Thymus (tissue), 11 donors: ENCODE measurements at regions not wholly inside any gene's neighbourhood (a gene's known extent, or its start where the extent isn't known, plus 50 kb on each side); places are given as distances from the start of the nearest gene placed in this dataset.
"Not testable (repeated sequence)": the region's sequence is repeated elsewhere in the genome, so short reads cannot be mapped to it uniquely, and the experiment has no call there.

ENCODE experiments used
- DNase-seq, 9 donors: peaks; one replicate each; pipeline ENCODE4 v3.0.0-alpha.2; 2013; ENCODE audit warnings: low spot score in 9 of 9, low read depth in 6 of 9, missing footprints in 1 of 9
- H3K27ac ChIP-seq, 2 donors: one replicate each; pipeline ENCODE4 v1.5.1; 2013; ENCODE audit warnings: control low read depth in 1 of 2, low read depth in 1 of 2, low read length in 1 of 2, mild to moderate bottlenecking in 1 of 2, moderate library complexity in 1 of 2
- H3K27me3 ChIP-seq, 2 donors: one replicate each; pipeline ENCODE4 v1.5.1; 2013; ENCODE audit warnings: low read length in 1 of 2; ENCODE audit not compliant: control insufficient read depth in 2 of 2, insufficient read depth in 1 of 2
- H3K36me3 ChIP-seq, 2 donors: one replicate each; pipeline ENCODE4 v1.5.1; 2013; ENCODE audit warnings: low read length in 1 of 2, mild to moderate bottlenecking in 1 of 2, moderate library complexity in 1 of 2; ENCODE audit not compliant: control insufficient read depth in 2 of 2, insufficient read depth in 2 of 2
- H3K4me1 ChIP-seq, 2 donors: one replicate each; pipeline ENCODE4 v1.5.1; 2013; ENCODE audit warnings: low read length in 2 of 2; ENCODE audit not compliant: control insufficient read depth in 2 of 2, insufficient read depth in 2 of 2
- H3K4me3 ChIP-seq, 2 donors: one replicate each; pipeline ENCODE4 v1.5.1; 2013; ENCODE audit warnings: low read length in 2 of 2, control low read depth in 1 of 2, mild to moderate bottlenecking in 1 of 2
- H3K9me3 ChIP-seq, 2 donors: one replicate each; pipeline ENCODE4 v1.5.1; 2013; ENCODE audit warnings: low read length in 1 of 2, mild to moderate bottlenecking in 1 of 2; ENCODE audit not compliant: control insufficient read depth in 2 of 2, insufficient read depth in 1 of 2
- WGBS: extraction: QIAGEN DNeasy Blood & Tissue Kit; methylation state at CpG from one replicate; pipeline ENCODE4 v1.1.7; 2013; 5-methylcytosine and 5-hydroxymethylcytosine counted together
- donor health status: healthy.

- Histone ChIP-seq H3K4me1 (no peaks in the 10 kb centered on the region), H3K9me3 (no peaks in the 10 kb centered on the region), H3K4me3 (no peak overlapping the region), H3K27ac (no peak overlapping the region), H3K36me3 (no peaks in the 10 kb centered on the region), H3K27me3 (no peaks in the 10 kb centered on the region)
- 97% methylated on average over 4 of the region's 4 CpGs for WGBS
- DNase-seq, result no peak
These were observed 81.2 kb upstream of the NIPBL start for GRCh38 chr5:36795366-36795765.

- H3K4me3 ChIP-seq, result no peak overlapping the region
- no peak for DNase-seq
- H3K36me3 ChIP-seq, result no peaks in the 10 kb centered on the region
- H3K4me1 ChIP-seq, result no peaks in the 10 kb centered on the region
- 81% methylated on average over 3 of the region's 3 CpGs for WGBS
- H3K9me3 ChIP-seq, result no peaks in the 10 kb centered on the region
- no peak overlapping the region for H3K27ac ChIP-seq
- no peaks in the 10 kb centered on the region for H3K27me3 ChIP-seq
These were observed 80.4 kb upstream of the NIPBL start for GRCh38 chr5:36796155-36796554.

- no peak for DNase-seq
- Histone ChIP-seq H3K4me1 (no peaks in the 10 kb centered on the region), H3K9me3 (no peaks in the 10 kb centered on the region), H3K27ac (no peak overlapping the region), H3K36me3 (no peaks in the 10 kb centered on the region), H3K27me3 (no peaks in the 10 kb centered on the region), H3K4me3 (no peak overlapping the region)
These were observed 75.0 kb upstream of the NIPBL start for GRCh38 chr5:36801523-36801922.

- DNase-seq, result no peak
- no peaks in the 10 kb centered on the region for H3K9me3 ChIP-seq
- no peak overlapping the region for H3K27ac ChIP-seq
- H3K4me3 ChIP-seq, result no peak overlapping the region
- no peaks in the 10 kb centered on the region for H3K4me1 ChIP-seq
- 98% methylated on average over 5 of the region's 5 CpGs for WGBS
- no peaks in the 10 kb centered on the region for H3K36me3 ChIP-seq
- H3K27me3 ChIP-seq, result no peaks in the 10 kb centered on the region
These were observed 74.4 kb upstream of the NIPBL start for GRCh38 chr5:36802187-36802586.

- not testable (repeated sequence) for H3K4me3 ChIP-seq, H3K36me3 ChIP-seq, DNase-seq, H3K9me3 ChIP-seq, H3K27ac ChIP-seq, H3K27me3 ChIP-seq, H3K4me1 ChIP-seq
- 94% methylated on average over 4 of the region's 4 CpGs for WGBS
These were observed 63.3 kb upstream of the NIPBL start for GRCh38 chr5:36813249-36813648.

GRCh38 chr5:36815871-36816270 lies 60.7 kb upstream of the NIPBL start:
- Histone ChIP-seq H3K9me3 (no peaks in the 10 kb centered on the region), H3K4me1 (no peaks in the 10 kb centered on the region), H3K36me3 (no peaks in the 10 kb centered on the region), H3K27ac (no peak overlapping the region), H3K27me3 (no peaks in the 10 kb centered on the region), H3K4me3 (no peak overlapping the region)
- WGBS, result 97% methylated on average over 2 of the region's 2 CpGs
- DNase-seq, result no peak

GRCh38 chr5:36820900-36821299 lies 55.7 kb upstream of the NIPBL start:
- WGBS, result 76% methylated on average over 6 of the region's 6 CpGs
- DNase-seq, result no peak
- Histone ChIP-seq H3K27ac (no peak overlapping the region), H3K36me3 (no peaks in the 10 kb centered on the region), H3K9me3 (no peaks in the 10 kb centered on the region), H3K27me3 (no peaks in the 10 kb centered on the region), H3K4me3 (no peak overlapping the region), H3K4me1 (no peaks in the 10 kb centered on the region)

- H3K4me3 ChIP-seq, result no peak overlapping the region
- no peaks in the 10 kb centered on the region for H3K4me1 ChIP-seq
- H3K36me3 ChIP-seq, result no peaks in the 10 kb centered on the region
- H3K27me3 ChIP-seq, result no peaks in the 10 kb centered on the region
- no peak for DNase-seq
- 95% methylated on average over 2 of the region's 2 CpGs for WGBS
- H3K27ac ChIP-seq, result no peak overlapping the region
- no peaks in the 10 kb centered on the region for H3K9me3 ChIP-seq
These were observed 49.9 kb upstream of the NIPBL start for GRCh38 chr5:36826694-36827093.
